Neural crest cell (in vitro differentiated cells): ENCODE measurements at regions not wholly inside any gene's neighbourhood (a gene's known extent, or its start where the extent isn't known, plus 50 kb on each side); places are given as distances from the start of the nearest gene placed in this dataset.

ENCODE experiments used
- DNase-seq: peaks from one replicate; pipeline ENCODE4 v3.0.0; 2021; ENCODE audit warnings: low read depth, mixed read lengths, low spot score
- H3K27ac Mint-ChIP-seq: one replicate; pipeline ENCODE4 v1.8.0; 2021; ENCODE audit warnings: mild to moderate bottlenecking, mixed read lengths; ENCODE audit not compliant: unreplicated experiment
- H3K27me3 Mint-ChIP-seq: 2 replicates; pipeline ENCODE4 v1.8.0; 2021; ENCODE audit warnings: low read depth, mild to moderate bottlenecking, mixed read lengths
- H3K36me3 Mint-ChIP-seq: 2 replicates; pipeline ENCODE4 v1.8.0; 2021; ENCODE audit warnings: low read depth, mild to moderate bottlenecking, mixed read lengths
- H3K4me1 Mint-ChIP-seq: 2 replicates; pipeline ENCODE4 v1.8.0; 2021; ENCODE audit warnings: mixed read lengths
- H3K4me3 Mint-ChIP-seq: one replicate; pipeline ENCODE4 v1.8.0; 2021; ENCODE audit warnings: mild to moderate bottlenecking, mixed read lengths
- H3K9me3 Mint-ChIP-seq: 2 replicates; pipeline ENCODE4 v1.8.0; 2021; ENCODE audit warnings: mixed read lengths
- TF ChIP-seq, protein P1 (sequence below): fragments of 200-600 bp; sonication (generic); conservative IDR thresholded peaks from 2 replicates; pipeline ENCODE4 v1.5.0; 2021; ENCODE audit warnings: antibody characterized with exemption, mild to moderate bottlenecking

GRCh38 chr3:75014008-75014407 lies 399.5 kb upstream of the CNTN3 start:
- Mint-ChIP-seq H3K4me1 (peaks cover 10% of the 10 kb centered on the region), H3K9me3 (no peaks in the 10 kb centered on the region), H3K27me3 (peaks cover 78% of the 10 kb centered on the region), H3K4me3 (no peak overlapping the region), H3K27ac (no peak overlapping the region), H3K36me3 (no peaks in the 10 kb centered on the region)
- TF ChIP-seq, protein P1, sequence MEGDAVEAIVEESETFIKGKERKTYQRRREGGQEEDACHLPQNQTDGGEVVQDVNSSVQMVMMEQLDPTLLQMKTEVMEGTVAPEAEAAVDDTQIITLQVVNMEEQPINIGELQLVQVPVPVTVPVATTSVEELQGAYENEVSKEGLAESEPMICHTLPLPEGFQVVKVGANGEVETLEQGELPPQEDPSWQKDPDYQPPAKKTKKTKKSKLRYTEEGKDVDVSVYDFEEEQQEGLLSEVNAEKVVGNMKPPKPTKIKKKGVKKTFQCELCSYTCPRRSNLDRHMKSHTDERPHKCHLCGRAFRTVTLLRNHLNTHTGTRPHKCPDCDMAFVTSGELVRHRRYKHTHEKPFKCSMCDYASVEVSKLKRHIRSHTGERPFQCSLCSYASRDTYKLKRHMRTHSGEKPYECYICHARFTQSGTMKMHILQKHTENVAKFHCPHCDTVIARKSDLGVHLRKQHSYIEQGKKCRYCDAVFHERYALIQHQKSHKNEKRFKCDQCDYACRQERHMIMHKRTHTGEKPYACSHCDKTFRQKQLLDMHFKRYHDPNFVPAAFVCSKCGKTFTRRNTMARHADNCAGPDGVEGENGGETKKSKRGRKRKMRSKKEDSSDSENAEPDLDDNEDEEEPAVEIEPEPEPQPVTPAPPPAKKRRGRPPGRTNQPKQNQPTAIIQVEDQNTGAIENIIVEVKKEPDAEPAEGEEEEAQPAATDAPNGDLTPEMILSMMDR, result no peak
- no peak for DNase-seq

- TF ChIP-seq, protein P1, result no peak
- Mint-ChIP-seq H3K36me3 (no peaks in the 10 kb centered on the region), H3K27ac (no peak overlapping the region), H3K27me3 (peaks cover 78% of the 10 kb centered on the region), H3K9me3 (no peaks in the 10 kb centered on the region), H3K4me1 (peaks cover 10% of the 10 kb centered on the region), H3K4me3 (no peak overlapping the region)
- no peak for DNase-seq
Measured at GRCh38 chr3:75015280-75015679, 400.8 kb upstream of the CNTN3 start.

DNA sequence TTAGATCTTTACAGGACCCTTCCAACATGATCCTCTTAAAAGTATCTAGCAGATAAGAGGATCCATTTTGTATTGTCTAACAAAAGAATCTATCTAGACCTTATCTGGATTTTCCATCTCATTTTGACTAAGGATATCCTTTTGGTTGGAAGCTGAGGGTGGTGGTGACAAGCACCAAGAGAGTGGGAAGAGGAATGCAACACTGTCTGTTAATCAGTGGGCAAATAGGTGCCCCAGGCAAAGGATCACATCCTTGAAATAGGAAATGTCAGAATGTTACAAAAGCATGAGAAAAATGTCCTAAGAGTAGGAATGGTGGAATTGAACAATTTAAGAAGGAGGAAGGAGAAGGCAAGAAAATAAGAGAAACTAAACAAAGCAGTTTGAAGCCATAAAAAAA lies 420.7 kb upstream of the CNTN3 start:
- no peak for DNase-seq
- no peak overlapping the region for H3K27ac Mint-ChIP-seq
- H3K4me1 Mint-ChIP-seq, result no peaks in the 10 kb centered on the region
- H3K36me3 Mint-ChIP-seq, result peaks cover 5% of the 10 kb centered on the region
- H3K9me3 Mint-ChIP-seq, result peaks cover 9% of the 10 kb centered on the region
- TF ChIP-seq, protein P1, result no peak
- H3K27me3 Mint-ChIP-seq, result peaks cover 16% of the 10 kb centered on the region
- no peak overlapping the region for H3K4me3 Mint-ChIP-seq

- Mint-ChIP-seq H3K4me1 (no peaks in the 10 kb centered on the region), H3K9me3 (peaks cover 23% of the 10 kb centered on the region), H3K4me3 (no peak overlapping the region), H3K27ac (no peak overlapping the region), H3K27me3 (peaks cover 26% of the 10 kb centered on the region), H3K36me3 (peaks cover 7% of the 10 kb centered on the region)
- TF ChIP-seq, protein P1, result no peak
- no peak for DNase-seq
Measured at GRCh38 chr3:75042941-75043340, 428.5 kb upstream of the CNTN3 start.

DNA sequence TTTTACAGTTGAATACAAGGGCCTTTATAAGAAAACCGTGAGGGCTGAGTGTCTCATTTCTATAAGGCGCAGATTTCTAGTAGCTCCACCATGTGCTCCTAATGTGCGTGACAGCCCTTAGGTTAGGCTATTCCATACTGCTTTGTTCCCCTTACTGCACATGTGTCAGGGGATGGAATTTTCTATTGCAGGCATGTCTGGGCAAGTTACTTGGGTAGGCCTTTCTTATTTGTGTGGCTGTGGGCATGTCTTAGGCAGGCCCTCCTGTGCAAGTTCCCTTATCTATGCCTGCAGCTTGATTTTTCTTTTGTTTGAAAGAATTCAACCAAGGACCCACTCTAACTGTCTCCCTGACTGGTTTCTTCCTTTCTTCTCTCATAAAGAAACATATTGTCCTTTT lies 434.2 kb upstream of the CNTN3 start:
- Mint-ChIP-seq H3K27me3 (no peaks in the 10 kb centered on the region), H3K36me3 (peaks cover 2% of the 10 kb centered on the region), H3K27ac (no peak overlapping the region), H3K4me1 (no peaks in the 10 kb centered on the region), H3K9me3 (peaks cover 4% of the 10 kb centered on the region), H3K4me3 (no peak overlapping the region)
- no peak for DNase-seq
- TF ChIP-seq, protein P1, result no peak

GRCh38 chr3:75049533-75049932 lies 435.1 kb upstream of the CNTN3 start:
- H3K4me3 Mint-ChIP-seq, result no peak overlapping the region
- peaks cover 4% of the 10 kb centered on the region for H3K9me3 Mint-ChIP-seq
- peaks cover 2% of the 10 kb centered on the region for H3K36me3 Mint-ChIP-seq
- no peak overlapping the region for H3K27ac Mint-ChIP-seq
- H3K4me1 Mint-ChIP-seq, result no peaks in the 10 kb centered on the region
- DNase-seq, result no peak
- TF ChIP-seq, protein P1, result no peak
- H3K27me3 Mint-ChIP-seq, result no peaks in the 10 kb centered on the region
